Upper lobe of left lung (tissue), 6 donors: ENCODE measurements at regions not wholly inside any gene's neighbourhood (a gene's known extent, or its start where the extent isn't known, plus 50 kb on each side); places are given as distances from the start of the nearest gene placed in this dataset.

Experiments
- ATAC-seq, 2 donors: fragments of 200-7000 bp; cut with Tn5 transposase; one replicate each; pipeline ENCODE4 v1.9.1; 2022; ENCODE audit warnings: mild to moderate bottlenecking in 2 of 2, moderate library complexity in 2 of 2; ENCODE audit not compliant: low FRiP score in 2 of 2
- DNase-seq, 2 donors: peaks; one replicate each; pipeline ENCODE4 v3.0.0-alpha.2; 2019 to 2020
- H3K27ac ChIP-seq, 4 donors: fragments of 200-600 bp; sonication (generic); one replicate each; pipeline ENCODE4 v1.5.1; 2016 to 2019
- H3K27me3 ChIP-seq, 4 donors: fragments of 200-600 bp; sonication (generic); one replicate each; pipeline ENCODE4 v1.5.1; 2017 to 2019
- H3K36me3 ChIP-seq, 4 donors: fragments of 200-600 bp; sonication (generic); one replicate each; pipeline ENCODE4 v1.5.1; 2016 to 2019
- H3K4me1 ChIP-seq, 4 donors: fragments of 200-600 bp; sonication (generic); one replicate each; pipeline ENCODE4 v1.5.1; 2018 to 2019
- H3K4me3 ChIP-seq, 4 donors: fragments of 200-600 bp; sonication (generic); one replicate each; pipeline ENCODE4 v1.5.1; 2017 to 2019; ENCODE audit warnings: mild to moderate bottlenecking in 2 of 4, moderate library complexity in 1 of 4
- H3K9me3 ChIP-seq, 4 donors: fragments of 200-600 bp; sonication (generic); one replicate each; pipeline ENCODE4 v1.5.1; 2018 to 2019
- CTCF ChIP-seq, 6 experiments: fragments of 450-650 bp in 4 of 6; fragments of 200-600 bp in 2 of 6; sonication (generic) in 2 of 6; IDR thresholded peaks; one replicate each; pipeline ENCODE4 v1.5.1; 2016 to 2019; ENCODE audit warnings: antibody characterized with exemption in 6 of 6
- EP300 ChIP-seq, 4 donors: sonication (generic); formaldehyde crosslinking; IDR thresholded peaks; one replicate each; pipeline ENCODE4 v1.5.1; 2017; ENCODE audit warnings: antibody characterized with exemption in 4 of 4, control low read depth in 2 of 4
- POLR2A ChIP-seq, 4 donors: fragments of 450-650 bp; IDR thresholded peaks; one replicate each; pipeline ENCODE4 v1.5.1; 2016 to 2017; ENCODE audit warnings: antibody characterized with exemption in 4 of 4, mild to moderate bottlenecking in 2 of 4
- POLR2AphosphoS5 ChIP-seq, 2 donors: sonication (generic); formaldehyde crosslinking; IDR thresholded peaks; one replicate each; pipeline ENCODE4 v1.5.1; 2017; ENCODE audit warnings: antibody characterized with exemption in 2 of 2
- WGBS, 2 donors: methylation state at CpG; one replicate each; pipeline ENCODE4 v1.1.5; 2017 to 2018; 5-methylcytosine and 5-hydroxymethylcytosine counted together
- donor health status: DM: no; HTN: no; CAD: no; lungs with moderate emphysema.
- donor health status: DM: no; HTN: yes; CAD: no; lungs with severe emphysema.

- DNase-seq (no peak), ATAC-seq (no peak)
- Histone ChIP-seq H3K4me3 (no peak overlapping the region), H3K27me3 (no peaks in the 10 kb centered on the region), H3K9me3 (no peaks in the 10 kb centered on the region), H3K27ac (no peak overlapping the region), H3K4me1 (no peaks in the 10 kb centered on the region), H3K36me3 (no peaks in the 10 kb centered on the region)
- no peak for TF ChIP-seq EP300 (IDR thresholded peaks at IDR 0.05)
- TF ChIP-seq POLR2A (IDR thresholded peaks at IDR 0.05), result no peak
- TF ChIP-seq CTCF (IDR thresholded peaks at IDR 0.05), result no peak
- TF ChIP-seq POLR2AphosphoS5 (IDR thresholded peaks at IDR 0.05), result no peak
- WGBS, 2 donors, result 57 to 72% methylated on average over 4 of the region's 4 CpGs
Measured at GRCh38 chrX:97985096-97985495, 1101.4 kb downstream of the RPA4 start.

GRCh38 chrX:97987979-97988378 is 1104.3 kb downstream of the RPA4 start:
- no peak for TF ChIP-seq POLR2AphosphoS5 (IDR thresholded peaks at IDR 0.05)
- TF ChIP-seq CTCF (IDR thresholded peaks at IDR 0.05), result no peak
- TF ChIP-seq POLR2A (IDR thresholded peaks at IDR 0.05), result no peak
- TF ChIP-seq EP300 (IDR thresholded peaks at IDR 0.05), result no peak

GRCh38 chrX:97995834-97996233 is 1112.1 kb downstream of the RPA4 start:
- ATAC-seq (no peak), DNase-seq (no peak)
- WGBS, 2 donors, result 86 to 88% methylated on average over 4 of the region's 4 CpGs
- H3K9me3 ChIP-seq, result peaks cover 0 to 12% (median 0%) of the 10 kb centered on the region in 4 donors
- no peaks in the 10 kb centered on the region for H3K4me1 ChIP-seq
- H3K36me3 ChIP-seq, result no peaks in the 10 kb centered on the region
- no peak overlapping the region for H3K4me3 ChIP-seq
- H3K27ac ChIP-seq, result no peak overlapping the region
- H3K27me3 ChIP-seq, result no peaks in the 10 kb centered on the region
- no peak for TF ChIP-seq CTCF (IDR thresholded peaks at IDR 0.05)
- TF ChIP-seq POLR2AphosphoS5 (IDR thresholded peaks at IDR 0.05), result no peak
- no peak for TF ChIP-seq EP300 (IDR thresholded peaks at IDR 0.05)
- TF ChIP-seq POLR2A (IDR thresholded peaks at IDR 0.05), result no peak

More at GRCh38 chrX:97987979-97988378, 1104.3 kb downstream of the RPA4 start:
- H3K4me1 ChIP-seq, result no peaks in the 10 kb centered on the region
- DNase-seq, result no peak
- no peak overlapping the region for H3K4me3 ChIP-seq
- no peak overlapping the region for H3K27ac ChIP-seq
- WGBS, 2 donors, result 92 to 95% methylated on average over 1 of the region's 1 CpG
- H3K27me3 ChIP-seq, result no peaks in the 10 kb centered on the region
- peaks cover 0 to 14% (median 0%) of the 10 kb centered on the region in 4 donors for H3K9me3 ChIP-seq
- ATAC-seq, result no peak
- H3K36me3 ChIP-seq, result no peaks in the 10 kb centered on the region

GRCh38 chrX:98028691-98029090 is 1145.0 kb downstream of the RPA4 start:
- H3K27ac ChIP-seq, result no peak overlapping the region
- no peaks in the 10 kb centered on the region for H3K4me1 ChIP-seq
- TF ChIP-seq POLR2AphosphoS5 (IDR thresholded peaks at IDR 0.05) (no peak), POLR2A (IDR thresholded peaks at IDR 0.05) (no peak), EP300 (IDR thresholded peaks at IDR 0.05) (no peak), CTCF (IDR thresholded peaks at IDR 0.05) (no peak)
- no peak overlapping the region for H3K4me3 ChIP-seq
- peaks cover 0 to 6% (median 0%) of the 10 kb centered on the region in 4 donors for H3K9me3 ChIP-seq
- H3K36me3 ChIP-seq, result no peaks in the 10 kb centered on the region
- 72 to 100% methylated on average over 1 to 4 of the region's 4 CpGs for WGBS, 2 donors
- ATAC-seq (peak in 1 of 2 donors; percentile 40), DNase-seq (no peak)
- H3K27me3 ChIP-seq, result no peaks in the 10 kb centered on the region

DNA sequence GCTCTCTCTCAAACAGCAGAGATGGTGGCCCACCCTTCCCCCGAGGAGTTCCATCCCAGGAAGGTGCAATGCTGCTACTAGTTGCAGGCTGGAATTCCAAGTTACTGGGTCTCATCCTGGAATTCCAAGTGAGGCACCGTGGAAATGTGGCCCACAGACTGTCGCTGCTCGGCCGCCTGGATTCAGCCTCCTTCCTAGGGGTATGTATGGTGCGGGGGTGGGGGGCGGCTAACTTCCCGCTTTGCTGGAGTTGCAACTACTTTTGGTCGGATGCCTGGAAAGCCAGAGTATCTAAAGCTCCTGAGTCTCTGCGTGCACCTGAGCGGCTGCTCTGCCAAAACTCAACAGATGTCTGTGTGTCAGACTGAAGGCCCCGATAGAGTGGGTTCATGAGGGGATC is 1146.2 kb downstream of the RPA4 start:
- no peaks in the 10 kb centered on the region for H3K27me3 ChIP-seq
- DNase-seq (no peak), ATAC-seq (peak in 1 of 2 donors; percentile 19)
- H3K9me3 ChIP-seq, result peaks cover 0 to 6% (median 0%) of the 10 kb centered on the region in 4 donors
- no peak overlapping the region for H3K4me3 ChIP-seq
- no peak for TF ChIP-seq EP300 (IDR thresholded peaks at IDR 0.05)
- TF ChIP-seq POLR2AphosphoS5 (IDR thresholded peaks at IDR 0.05), result no peak
- no peak for TF ChIP-seq CTCF (IDR thresholded peaks at IDR 0.05)
- TF ChIP-seq POLR2A (IDR thresholded peaks at IDR 0.05), result no peak
- no peak overlapping the region for H3K27ac ChIP-seq
- no peaks in the 10 kb centered on the region for H3K36me3 ChIP-seq
- no peaks in the 10 kb centered on the region for H3K4me1 ChIP-seq
- 93% methylated on average over 12 of the region's 12 CpGs; no CpG with 5 or more reads in 1 of the 2 donors for WGBS, 2 donors
